HG03159 (cell line): ENCODE measurements at regions not wholly inside any gene's neighbourhood (a gene's known extent, or its start where the extent isn't known, plus 50 kb on each side); places are given as distances from the start of the nearest gene placed in this dataset.

Experiments
- ATAC-seq: cut with Tn5 transposase; IDR thresholded peaks from one replicate; pipeline ENCODE4 v1.9.1; 2021; ENCODE audit warnings: mild to moderate bottlenecking, moderate library complexity; ENCODE audit not compliant: unreplicated experiment

DNA sequence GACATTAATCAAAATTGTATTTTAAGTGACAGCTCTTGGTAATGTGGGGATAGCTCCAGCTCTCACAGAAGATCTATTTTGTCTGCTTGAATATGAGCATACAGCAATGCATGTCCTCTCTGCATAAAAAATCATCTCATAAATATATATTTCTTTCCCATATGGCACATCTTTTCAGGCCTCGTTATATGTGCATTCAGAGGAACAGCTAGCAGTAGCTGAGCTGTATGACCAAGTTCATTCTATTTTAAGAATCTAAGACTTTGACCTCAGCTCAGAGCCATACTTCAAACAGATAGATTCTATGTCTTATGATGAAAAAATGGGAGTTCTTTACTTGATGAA lies 487.2 kb downstream of the ARHGEF28 start:
- ATAC-seq = no peak

DNA sequence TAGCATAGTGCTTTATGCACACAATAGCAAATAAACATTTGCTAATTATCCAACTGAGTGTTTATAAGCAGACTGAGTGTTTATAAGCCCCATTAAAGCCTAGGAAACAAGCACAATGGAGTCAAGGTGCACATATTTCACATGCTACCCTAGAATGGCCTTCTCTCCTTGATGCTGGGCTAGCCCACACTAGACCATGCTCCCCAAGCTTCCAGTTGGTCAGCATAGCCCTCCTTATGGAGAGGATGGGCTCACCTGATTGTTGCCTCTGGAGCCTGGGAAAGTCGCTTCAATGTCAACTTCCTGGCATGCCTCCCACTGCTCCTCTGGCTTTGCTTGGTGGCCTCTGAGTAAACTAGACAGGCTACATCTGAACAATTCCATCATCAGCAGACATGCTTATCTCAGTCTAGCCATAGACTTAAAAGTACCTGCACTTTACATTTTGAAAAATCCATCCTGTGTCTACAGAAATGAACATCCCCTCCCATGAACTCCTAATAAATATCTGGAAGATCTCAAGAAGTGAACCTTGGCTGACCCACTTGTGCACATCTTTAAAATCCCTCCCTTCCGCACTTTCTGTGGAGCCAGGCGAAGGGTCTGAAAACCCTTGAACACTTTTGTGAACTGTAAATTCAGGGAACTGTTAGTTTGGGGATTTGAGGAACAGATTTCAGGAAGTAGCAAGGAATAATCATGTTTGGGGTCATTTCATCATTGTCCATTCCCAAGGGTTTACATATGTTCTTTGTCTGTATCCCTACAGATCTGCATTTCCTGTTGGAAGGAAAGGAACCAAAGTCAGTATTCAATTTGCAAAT lies 486.6 kb downstream of the ARHGEF28 start:
- ATAC-seq = no peak

DNA sequence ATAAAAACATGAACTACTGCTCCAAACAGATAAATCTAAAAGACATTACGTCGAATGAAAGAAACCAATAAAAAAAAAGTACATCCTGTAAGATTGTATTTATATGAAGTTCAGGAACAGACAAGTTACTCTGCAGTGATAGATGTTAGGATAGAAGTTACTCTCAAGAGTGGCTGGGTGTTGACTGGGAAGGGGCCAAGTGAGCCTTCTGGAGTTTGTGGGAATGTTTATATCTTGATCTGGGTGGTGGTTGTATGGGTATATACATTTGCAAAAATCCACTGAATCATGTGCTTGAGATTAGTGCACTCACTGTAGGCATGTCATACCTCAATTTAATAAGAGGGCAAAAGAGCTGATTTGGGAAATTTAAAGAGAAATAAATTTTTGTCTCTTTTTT lies 485.8 kb downstream of the ARHGEF28 start:
- ATAC-seq = no peak

DNA sequence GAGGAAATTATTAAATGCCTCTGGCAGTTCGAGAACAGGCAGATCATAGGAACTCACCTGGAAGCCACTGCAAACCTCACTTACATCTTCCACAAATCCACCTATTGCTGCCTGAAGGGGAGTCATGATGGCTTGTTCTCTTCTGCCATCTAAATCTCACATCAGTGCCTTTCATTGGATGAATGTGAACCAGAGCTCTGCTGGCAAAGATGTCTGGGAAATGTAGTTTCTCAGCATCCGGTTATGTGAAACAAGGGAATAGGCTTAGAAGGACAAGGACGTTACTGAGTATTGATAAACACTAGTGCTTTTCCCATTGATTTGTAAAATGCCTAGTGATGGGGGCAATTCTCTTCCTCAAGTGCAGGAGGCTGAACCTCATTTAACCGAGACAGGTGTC lies 483.3 kb downstream of the ARHGEF28 start:
- ATAC-seq = no peak

DNA sequence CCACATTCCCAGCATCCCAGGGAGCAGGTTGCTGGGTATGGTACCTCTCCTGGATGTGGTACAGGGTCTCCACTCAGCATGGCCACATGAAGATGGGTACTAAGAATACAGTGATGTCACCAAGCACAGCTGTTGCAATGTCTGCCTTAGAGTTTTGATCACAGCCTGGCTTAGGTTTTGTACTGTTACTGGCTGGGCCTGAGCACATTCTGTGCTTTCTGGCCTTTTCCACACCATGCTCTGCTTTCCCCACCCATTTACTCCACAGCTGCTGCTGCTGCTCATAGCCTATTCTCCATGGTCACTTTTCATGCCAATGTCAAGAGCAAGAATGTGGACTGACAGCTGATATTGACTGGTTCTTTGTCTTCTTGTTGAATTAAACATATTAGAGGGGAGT lies 481.9 kb downstream of the ARHGEF28 start:
- ATAC-seq = no peak

DNA sequence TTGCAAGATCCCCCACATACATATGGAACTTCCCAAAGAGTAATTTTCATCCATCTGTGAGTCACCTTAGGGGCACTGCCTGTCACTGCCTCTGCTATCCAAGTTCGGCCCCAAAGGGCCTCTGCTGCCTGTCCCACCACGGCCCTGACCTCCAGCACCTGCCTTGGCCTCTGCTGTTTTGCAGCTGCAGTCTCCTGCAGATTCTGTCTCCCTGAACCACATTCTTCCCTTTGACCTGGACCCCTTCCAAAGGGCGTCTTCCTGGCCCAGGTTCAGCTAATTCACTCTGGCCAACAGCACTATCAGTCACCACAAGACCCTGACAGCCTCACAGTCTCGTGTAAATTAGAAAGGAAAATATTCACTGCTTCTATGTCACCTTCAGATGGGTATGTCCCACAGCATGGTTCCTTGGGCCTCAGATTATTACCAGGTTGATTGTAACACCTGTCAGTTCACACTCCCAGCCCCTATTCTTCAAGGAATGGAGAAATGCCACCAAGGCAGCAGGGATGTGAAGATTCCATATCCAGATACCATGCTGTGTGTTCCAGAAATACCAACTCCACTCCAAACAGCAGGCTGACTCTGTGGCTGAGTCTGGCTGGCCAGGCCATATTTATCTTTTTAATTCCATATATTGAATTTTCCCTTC lies 479.3 kb downstream of the ARHGEF28 start:
- no peak for ATAC-seq

DNA sequence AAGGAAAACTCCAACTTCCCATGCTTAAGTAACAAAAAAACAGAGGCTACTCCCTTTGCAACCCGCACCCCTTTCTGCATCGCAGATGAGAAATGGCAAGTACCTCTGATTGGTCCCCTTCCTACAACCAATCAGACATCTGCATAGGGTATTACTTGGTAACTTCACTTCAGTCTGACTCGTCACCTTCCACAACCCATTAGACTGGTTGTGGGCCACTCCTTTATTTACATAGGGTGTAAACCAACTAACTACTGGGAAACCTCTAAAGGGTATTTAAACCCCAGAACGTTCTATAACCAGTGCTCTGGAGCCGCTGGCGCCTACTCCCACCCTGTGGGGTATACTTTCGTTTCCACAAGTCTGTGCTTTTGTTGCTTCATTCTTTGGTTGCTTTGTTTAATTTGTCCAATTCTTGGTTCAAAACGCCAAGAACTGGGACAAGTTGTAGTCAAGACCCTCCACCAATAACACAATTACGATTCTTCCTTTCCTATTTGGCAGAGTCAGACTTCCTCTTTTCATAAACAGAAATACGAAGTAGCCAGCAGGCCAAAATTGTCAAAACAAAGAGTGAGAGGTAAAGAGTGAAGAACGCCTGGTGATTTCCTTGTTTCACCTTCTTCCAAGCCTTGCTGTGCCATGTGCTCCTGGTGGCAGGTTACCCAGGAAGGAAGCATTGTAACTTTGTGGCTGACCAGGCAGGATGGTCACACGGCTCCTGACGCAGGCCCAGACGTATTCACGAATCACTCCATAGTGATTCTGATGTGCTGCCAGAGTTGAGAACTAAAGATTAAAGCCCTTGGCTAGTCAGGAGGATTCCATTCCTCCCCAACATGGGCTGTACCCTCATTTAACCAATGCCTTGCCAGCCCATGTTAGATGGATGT lies 477.4 kb downstream of the ARHGEF28 start:
- ATAC-seq = no peak

DNA sequence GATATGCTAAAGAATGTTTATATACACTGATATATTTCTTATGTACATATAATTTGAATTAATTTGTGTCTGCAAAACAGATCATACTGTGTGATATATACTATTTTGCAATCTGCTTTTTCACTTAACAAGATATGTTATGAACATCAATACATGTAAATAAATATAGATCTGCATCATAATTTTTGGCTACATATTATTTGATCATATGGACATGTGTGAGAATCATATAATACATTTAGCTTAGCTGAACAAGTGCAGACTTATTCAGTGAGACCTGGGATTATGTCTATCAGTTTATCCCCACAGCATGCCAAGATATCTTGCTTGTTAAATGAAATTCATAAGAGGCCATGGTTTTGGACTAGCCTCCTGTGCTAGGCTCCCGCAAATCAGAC lies 474.3 kb downstream of the ARHGEF28 start:
- ATAC-seq = no peak

DNA sequence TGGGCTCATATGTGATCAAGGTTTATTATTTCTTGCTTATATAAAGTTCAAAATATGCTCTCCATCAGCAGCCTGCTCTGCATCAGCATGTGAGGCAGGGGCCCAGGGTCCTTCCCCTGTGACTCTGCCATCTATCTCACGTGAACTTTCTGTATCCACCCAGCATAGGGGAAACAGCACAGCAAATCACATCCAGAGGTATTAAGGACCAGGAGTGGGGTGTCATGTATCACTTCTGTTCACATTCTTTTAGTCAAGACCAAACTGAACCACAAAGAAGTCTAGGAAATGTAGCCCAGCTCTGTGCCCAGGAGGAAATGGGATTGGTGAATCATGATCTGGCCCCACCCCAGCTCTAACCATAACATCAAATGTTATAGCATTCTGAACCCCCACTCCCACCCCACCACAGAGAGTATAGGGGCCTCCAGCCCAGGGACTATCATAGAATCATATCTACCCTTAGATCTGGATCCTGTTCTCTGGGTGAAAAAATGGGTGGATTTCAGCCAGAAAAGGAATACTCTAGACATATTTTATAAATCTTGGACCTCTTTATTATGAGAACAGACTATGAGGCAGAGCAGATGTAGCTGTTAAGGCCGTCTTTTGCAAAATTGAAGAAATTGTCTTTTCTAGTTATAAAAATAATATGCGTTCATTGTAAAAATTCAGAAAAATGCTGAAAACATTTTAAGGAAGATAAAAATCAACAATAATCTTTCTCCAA lies 473.7 kb downstream of the ARHGEF28 start:
- ATAC-seq = no peak

DNA sequence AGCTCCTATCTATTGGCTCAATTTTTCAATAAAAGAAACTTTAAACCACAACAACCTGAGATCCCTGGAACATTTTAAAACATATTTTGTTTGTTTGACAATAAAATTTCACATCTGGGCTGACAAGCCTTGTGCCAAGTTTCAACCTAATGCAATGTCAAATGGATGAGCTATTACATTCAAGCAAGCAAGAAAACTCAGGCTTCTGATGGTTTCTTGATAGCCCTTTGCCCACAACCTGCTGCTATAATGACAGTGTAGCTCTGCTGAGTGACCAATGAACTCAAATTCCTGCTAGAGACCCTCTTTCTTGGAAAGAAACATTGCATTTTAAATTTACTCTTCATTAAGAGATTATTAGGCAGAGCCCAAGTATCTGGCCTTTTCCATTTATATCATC lies 472.9 kb downstream of the ARHGEF28 start:
- no peak for ATAC-seq

DNA sequence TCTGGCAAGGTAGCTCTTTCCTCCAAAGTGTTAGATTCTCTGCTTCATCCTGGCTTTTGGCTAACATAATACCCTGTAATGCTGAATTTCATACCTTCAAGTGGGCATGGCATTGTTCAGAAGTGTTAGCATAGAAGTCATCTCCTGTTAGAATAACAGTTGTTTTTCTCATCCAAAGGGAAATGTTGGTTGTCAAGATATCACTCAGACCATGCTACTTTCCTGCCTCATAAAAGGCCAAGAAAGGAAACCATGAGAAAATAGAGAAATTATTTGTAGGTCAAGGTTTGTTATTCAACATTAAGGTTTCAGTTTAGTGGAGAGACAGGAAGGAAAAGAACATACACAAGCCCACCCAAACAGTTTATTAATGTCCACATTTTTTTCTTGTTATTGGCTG lies 472.5 kb downstream of the ARHGEF28 start:
- no peak for ATAC-seq

DNA sequence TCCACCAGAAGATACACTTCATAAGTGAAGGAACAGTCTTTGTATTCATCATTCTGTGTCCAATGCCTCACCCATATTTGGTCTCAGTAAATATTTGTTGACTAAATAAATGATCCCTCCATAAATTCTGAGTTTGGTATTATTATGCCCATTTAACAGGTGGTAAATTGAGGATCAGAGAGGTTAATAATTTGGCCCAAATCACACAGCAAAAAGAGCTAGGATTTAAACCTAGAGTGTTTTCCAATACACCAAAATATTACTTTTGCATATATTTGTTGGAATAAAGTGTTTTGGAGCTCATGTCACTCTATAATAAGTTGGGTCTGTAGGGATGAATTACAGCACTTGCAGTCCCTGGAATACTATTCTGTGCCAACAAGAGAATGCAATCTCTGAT lies 470.3 kb downstream of the ARHGEF28 start:
- no peak for ATAC-seq

DNA sequence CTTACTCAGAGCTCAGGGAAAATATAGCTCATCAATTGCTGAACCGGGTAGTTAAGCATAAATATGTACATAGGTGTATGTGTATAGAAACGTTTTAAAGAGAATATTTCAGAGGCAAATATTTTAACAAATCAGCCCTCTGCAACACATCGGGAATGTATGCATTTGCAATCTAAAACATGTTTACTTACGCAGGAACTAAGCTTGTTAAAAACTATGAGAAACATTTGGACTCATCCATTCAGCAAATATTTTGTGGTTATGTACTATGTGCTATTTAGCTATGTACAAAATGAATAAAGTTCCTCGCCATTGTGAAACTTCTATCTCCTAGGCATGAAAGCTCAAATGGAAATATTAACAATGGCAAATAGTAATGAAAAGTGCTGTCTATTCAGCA lies 469.9 kb downstream of the ARHGEF28 start:
- ATAC-seq = no peak

DNA sequence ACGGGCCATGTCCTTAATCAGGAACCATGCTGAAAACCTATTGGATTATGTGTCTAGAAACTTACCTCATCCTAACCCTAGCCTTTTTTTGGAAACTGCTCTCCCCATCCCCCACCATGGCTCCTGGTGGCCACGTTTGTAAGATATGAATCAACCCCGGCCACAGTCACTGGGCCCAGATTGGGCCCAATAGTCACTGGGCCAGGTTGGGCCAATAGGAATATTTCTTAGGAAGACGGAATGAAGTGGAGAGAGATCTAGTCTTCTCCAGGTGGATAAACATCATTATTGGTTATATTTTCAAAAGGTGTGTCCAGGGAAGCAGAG lies 468.7 kb downstream of the ARHGEF28 start:
- ATAC-seq = no peak

DNA sequence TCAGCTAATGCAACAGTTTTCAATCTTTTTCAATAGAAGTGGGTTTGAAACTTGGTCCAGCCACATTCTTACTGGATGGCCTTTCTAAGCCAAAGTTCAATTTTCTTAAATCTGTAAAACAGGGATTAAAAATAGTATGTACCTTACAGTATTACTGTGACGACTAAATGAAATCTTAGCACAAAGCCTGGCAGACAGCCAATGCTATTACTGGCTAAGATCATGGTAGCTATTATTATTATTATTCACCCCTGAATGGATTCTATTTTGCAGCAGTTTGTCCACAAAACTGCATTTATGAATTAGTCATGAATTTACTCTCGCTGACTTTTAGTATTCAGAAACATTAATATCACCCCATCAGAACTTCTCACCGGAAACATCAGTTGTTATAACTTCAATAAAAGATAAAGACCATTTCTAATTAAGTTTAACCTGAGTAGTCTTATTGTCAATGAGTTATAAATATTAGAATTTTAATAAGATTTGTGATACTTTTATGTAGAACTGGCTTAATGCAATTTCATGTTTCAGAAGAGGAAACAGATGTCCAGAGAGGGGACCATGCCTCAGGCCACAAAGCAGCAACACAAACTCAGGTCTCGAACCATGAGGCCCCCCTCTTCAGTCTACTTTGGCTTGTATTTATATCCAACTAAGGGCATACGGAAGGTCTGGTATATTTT lies 468.2 kb downstream of the ARHGEF28 start:
- ATAC-seq = no peak

DNA sequence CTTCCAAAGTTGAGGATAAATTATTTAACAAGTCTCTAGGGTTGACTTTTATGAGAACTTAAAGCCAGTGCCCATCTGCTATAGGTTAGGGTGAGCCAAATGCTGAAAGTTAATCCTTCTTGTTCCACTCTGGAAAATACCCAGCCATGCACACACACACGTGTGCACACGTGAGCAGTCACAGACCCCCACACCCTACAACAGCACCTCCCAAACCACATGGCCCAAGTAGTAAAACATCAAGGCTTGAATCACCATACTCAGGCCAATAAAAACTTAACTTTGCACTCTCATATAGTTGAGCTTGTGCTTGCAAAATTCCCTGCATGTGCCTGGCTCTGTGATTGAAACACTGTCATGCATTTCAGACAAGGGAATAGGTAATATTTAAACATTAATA lies 467.6 kb downstream of the ARHGEF28 start:
- ATAC-seq = no peak

DNA sequence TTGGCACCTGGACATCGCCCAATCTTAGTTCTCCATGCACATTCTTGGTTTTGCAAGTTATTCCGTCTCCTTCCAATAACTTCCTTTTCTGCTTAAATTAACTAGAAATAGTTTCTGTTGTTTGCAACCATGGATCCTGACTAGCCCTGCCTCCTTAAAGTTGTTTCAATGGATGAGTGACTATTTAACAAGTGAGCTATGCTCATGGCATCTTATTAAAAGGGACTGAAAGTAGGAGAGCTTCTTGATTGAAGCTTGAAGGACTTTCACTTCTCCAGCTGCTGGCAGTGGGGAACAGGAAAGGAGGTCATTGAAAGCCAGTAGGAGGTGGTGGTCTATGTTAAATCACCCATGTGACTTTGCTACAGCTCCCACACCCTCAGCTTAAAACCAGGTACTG lies 466.8 kb downstream of the ARHGEF28 start:
- no peak for ATAC-seq

DNA sequence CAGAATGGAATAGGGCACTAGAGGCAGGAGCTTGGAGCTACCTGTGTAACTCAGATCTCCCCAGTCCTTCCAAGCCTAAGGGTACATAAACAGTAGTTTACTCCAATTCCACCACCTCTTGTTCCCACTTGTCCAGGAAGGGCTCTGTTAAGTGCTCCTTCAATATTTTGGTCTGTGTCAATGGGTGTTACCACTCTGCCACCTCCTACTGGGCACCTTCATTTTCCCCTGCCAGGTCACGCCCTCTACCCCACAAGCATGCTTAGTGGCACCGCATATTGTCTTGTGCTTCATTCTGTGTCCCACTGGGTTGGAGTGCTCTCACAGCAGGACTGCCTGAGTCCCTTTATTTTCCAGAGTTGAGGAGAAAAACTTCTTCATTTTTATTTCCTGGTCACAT lies 459.8 kb downstream of the ARHGEF28 start:
- no peak for ATAC-seq

DNA sequence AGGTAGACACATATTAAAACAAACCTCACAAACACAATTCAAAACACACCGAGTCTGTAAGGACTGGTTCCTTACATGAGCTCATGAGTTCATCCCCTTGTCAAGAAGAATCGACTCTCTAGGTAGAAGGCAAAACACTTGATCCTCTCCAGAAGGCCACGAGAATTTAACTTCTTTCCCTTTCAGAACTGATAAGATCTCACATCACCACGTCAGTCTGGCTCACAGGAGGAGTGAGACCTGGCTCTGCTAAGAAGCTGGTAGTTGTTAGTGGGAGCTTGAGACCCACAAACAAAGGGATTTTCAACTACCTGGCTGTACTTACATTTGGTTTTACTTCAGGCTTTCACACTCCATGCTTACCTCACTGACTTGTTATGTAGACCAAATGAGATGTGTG lies 459.2 kb downstream of the ARHGEF28 start:
- no peak for ATAC-seq

DNA sequence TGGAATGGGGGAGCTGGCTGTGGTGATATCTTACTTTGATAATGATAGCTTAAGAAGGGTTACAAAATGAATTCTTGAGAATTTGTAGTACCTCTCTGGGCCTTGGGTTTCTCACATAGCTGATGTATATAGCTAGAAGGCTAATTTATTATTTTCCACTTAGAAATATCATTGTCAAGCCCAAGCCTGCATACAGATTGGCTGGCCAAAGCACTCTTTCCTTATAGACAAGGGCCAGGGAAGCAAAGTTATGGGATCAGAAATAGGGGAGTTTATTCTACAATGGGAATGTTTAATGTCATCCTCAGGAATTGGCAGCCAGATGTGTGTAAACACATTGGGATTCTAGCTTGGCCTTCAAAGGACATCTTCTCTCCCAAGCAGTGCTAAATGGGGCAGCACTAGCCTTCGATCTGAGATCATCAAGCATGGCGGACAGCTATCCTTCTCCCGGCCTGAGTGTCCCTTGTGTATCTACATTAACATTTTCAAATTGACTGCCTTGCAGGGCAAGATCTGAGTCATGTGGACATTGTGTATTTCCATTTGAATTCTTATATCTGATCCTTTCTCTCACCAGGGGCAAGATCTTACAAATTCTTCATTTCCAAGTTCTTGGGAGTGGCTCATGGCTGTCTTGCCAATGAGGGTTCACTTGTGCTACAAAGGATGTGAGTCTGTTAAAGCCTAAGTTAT lies 457.2 kb downstream of the ARHGEF28 start:
- ATAC-seq = no peak
